Ovary (tissue), 7 donors: ENCODE measurements at regions not wholly inside any gene's neighbourhood (a gene's known extent, or its start where the extent isn't known, plus 50 kb on each side); places are given as distances from the start of the nearest gene placed in this dataset.

Source experiments
- DNase-seq, 5 donors: peaks; one replicate each; pipeline ENCODE4 v3.0.0-alpha.2; 2019 to 2020
- H3K27ac ChIP-seq, 2 donors: fragments of 200-600 bp; one replicate each; pipeline versions ENCODE4 v1.5.1 to v1.8.0; 2019 to 2022
- H3K27me3 ChIP-seq: fragments of 200-600 bp; one replicate; pipeline ENCODE4 v1.8.0; 2022
- H3K36me3 ChIP-seq: fragments of 200-600 bp; sonication (generic); one replicate; pipeline ENCODE4 v1.5.1; 2019
- H3K4me1 ChIP-seq: one replicate; pipeline ENCODE4 v1.8.1; 2013; ENCODE audit warnings: mild to moderate bottlenecking, moderate library complexity; ENCODE audit not compliant: insufficient read depth
- H3K4me3 ChIP-seq: fragments of 200-600 bp; sonication (generic); one replicate; pipeline ENCODE4 v1.5.1; 2017
- H3K9me3 ChIP-seq, 2 donors: fragments of 200-600 bp in 1 of 2; sonication (generic) in 1 of 2; one replicate each; pipeline versions ENCODE4 v1.5.1 to v1.8.1; 2013 to 2019; ENCODE audit warnings: mild to moderate bottlenecking in 1 of 2, moderate library complexity in 1 of 2
- EP300 ChIP-seq: sonication (generic); formaldehyde crosslinking; IDR thresholded peaks from one replicate; pipeline ENCODE4 v1.6.1; 2017; ENCODE audit warnings: antibody characterized with exemption
- POLR2A ChIP-seq: fragments of 450-650 bp; IDR thresholded peaks from one replicate; pipeline ENCODE4 v1.6.1; 2017; ENCODE audit warnings: antibody characterized with exemption, mild to moderate bottlenecking, moderate library complexity
- WGBS, 3 donors: extraction: QIAGEN DNeasy Blood & Tissue Kit in 1 of 3; methylation state at CpG; one replicate each; pipeline versions ENCODE4 v1.1.5 to v1.1.7; 2013 to 2017; 5-methylcytosine and 5-hydroxymethylcytosine counted together
- intact Hi-C, 4 donors: fragments of 100-400 bp; cut with DNase I; formaldehyde crosslinking; loops; one replicate each; pipeline versions ENCODE4 v1.11.0 to v1.15.1; 2022 to 2023
- TF ChIP-seq, protein P1 (sequence below), 3 donors: fragments of 450-650 bp in 2 of 3; fragments of 200-600 bp in 1 of 3; IDR thresholded peaks; one replicate each; pipeline versions ENCODE4 v1.5.1 to v1.8.0; 2016 to 2022; ENCODE audit warnings: antibody characterized with exemption in 3 of 3, mild to moderate bottlenecking in 1 of 3
- donor health status: DM: no; HTN: no; CAD: no; lungs with moderate emphysema.
- donor health status: DM: no; HTN: no; CAD: no.
- donor health status: Bipolar disorder and iron deficiency.
- donor health status: DM: no; HTN: no; CAD: no.
- donor health status: DM: yes; HTN: yes; CAD: no.

DNA sequence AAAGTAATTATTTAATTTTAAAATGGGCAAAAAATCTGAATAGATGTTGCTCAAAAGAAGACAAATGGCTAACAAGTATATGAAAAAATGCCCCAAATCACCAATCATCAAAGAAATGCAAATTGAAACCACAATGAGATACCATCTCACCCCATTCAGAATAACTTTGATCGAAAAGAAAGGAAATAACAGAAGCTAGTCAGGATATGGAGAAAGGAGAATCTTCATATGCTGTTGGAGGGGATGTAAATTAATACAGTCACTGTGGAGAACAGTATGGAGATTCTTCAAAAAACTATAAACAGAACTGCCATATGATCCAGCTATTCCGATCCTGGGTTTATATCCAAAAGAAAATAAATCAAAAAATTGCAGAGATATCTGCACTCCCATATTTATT lies 418.5 kb upstream of the RGMB start:
- no peak overlapping the region for H3K27ac ChIP-seq
- no peak overlapping the region for H3K4me3 ChIP-seq
- TF ChIP-seq, protein P1, sequence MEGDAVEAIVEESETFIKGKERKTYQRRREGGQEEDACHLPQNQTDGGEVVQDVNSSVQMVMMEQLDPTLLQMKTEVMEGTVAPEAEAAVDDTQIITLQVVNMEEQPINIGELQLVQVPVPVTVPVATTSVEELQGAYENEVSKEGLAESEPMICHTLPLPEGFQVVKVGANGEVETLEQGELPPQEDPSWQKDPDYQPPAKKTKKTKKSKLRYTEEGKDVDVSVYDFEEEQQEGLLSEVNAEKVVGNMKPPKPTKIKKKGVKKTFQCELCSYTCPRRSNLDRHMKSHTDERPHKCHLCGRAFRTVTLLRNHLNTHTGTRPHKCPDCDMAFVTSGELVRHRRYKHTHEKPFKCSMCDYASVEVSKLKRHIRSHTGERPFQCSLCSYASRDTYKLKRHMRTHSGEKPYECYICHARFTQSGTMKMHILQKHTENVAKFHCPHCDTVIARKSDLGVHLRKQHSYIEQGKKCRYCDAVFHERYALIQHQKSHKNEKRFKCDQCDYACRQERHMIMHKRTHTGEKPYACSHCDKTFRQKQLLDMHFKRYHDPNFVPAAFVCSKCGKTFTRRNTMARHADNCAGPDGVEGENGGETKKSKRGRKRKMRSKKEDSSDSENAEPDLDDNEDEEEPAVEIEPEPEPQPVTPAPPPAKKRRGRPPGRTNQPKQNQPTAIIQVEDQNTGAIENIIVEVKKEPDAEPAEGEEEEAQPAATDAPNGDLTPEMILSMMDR (IDR thresholded peaks at IDR 0.05), result no peak
- TF ChIP-seq POLR2A (no peak), EP300 (no peak)
- H3K27me3 ChIP-seq, result no peaks in the 10 kb centered on the region
- intact Hi-C loops, result no loop called here
- no peak for DNase-seq
- H3K36me3 ChIP-seq, result no peaks in the 10 kb centered on the region
- WGBS, 3 donors, result 62 to 81% (median 73%) methylated on average over 2 of the region's 2 CpGs
- peaks cover 0 to 3% of the 10 kb centered on the region in 2 donors for H3K9me3 ChIP-seq
- H3K4me1 ChIP-seq, result no peaks in the 10 kb centered on the region

DNA sequence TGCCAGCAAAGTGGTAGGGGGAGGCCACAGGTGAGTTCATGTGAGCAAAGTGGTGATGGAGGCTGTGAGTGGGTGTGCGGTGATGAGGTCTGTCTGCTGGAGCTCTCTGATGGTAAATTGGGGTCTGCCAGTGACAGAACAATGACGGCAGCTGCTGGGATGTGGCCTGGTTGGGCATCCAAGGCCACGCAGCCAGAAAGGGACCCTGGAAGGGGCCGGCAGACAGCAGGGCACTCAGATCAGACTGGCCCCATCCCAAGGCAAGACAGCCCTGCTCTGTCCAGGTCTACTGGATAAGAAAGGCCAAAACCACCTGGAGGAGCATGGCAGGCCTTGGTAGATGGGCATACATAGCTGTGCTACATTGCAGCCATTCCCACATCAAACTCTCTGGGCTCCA lies 412.9 kb upstream of the RGMB start:
- no peak overlapping the region for H3K4me3 ChIP-seq
- H3K9me3 ChIP-seq, result peaks cover 0 to 3% of the 10 kb centered on the region in 2 donors
- no peaks in the 10 kb centered on the region for H3K36me3 ChIP-seq
- TF ChIP-seq, protein P1 (IDR thresholded peaks at IDR 0.05), result no peak
- no peak for TF ChIP-seq POLR2A
- WGBS, 3 donors, result 96 to 98% (median 96%) methylated on average over 4 of the region's 4 CpGs
- no peak for DNase-seq
- H3K27me3 ChIP-seq, result no peaks in the 10 kb centered on the region
- no peaks in the 10 kb centered on the region for H3K4me1 ChIP-seq
- intact Hi-C loops, result no loop called here
- no peak overlapping the region for H3K27ac ChIP-seq

DNA sequence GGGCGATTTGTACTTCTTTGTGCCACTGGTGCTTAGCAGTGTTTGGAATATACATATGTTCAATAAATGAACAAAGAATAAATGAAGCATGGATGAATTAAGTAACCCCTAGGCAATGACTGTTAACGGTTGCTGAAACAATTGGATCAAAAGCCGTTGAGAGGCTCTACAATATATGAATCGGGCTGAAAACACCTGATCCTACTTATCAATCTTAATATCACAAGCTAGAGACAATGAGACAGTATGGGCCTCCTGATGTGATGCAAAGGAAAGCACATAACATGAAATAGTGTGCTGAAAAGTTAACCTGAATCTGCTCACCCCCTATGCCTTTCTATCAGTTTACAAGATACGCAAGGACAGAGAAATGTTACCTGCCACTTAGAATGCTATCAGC lies 410.3 kb upstream of the RGMB start:
- H3K9me3 ChIP-seq, result peaks cover 0 to 3% of the 10 kb centered on the region in 2 donors
- H3K27me3 ChIP-seq, result no peaks in the 10 kb centered on the region
- no peaks in the 10 kb centered on the region for H3K4me1 ChIP-seq
- TF ChIP-seq POLR2A (no peak), EP300 (no peak)
- TF ChIP-seq, protein P1 (IDR thresholded peaks at IDR 0.05), result no peak
- H3K4me3 ChIP-seq, result no peak overlapping the region
- no peaks in the 10 kb centered on the region for H3K36me3 ChIP-seq
- intact Hi-C loops, result no loop called here
- 91 to 95% (median 91%) methylated on average over 5 of the region's 5 CpGs for WGBS, 3 donors
- H3K27ac ChIP-seq, result no peak overlapping the region
- no peak for DNase-seq

DNA sequence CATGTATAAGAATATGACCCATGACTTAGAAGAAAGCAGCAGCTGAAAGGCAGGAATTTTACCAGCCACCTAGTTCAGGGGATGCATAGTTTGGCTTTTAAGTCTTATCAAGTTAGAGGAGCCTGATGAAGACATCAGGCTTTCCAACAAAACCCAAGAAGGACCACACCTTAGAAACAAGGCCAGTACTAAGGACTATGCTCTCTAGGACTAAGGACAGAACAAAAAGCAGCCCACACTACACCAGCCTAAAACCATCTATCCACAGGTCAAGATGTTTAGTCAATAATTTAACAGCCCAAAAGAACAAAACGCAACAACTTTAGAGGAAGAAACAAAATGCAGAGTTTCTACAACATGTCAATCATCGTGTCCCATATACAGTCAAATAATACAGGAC lies 408.9 kb upstream of the RGMB start:
- TF ChIP-seq, protein P1 (IDR thresholded peaks at IDR 0.05), result no peak
- TF ChIP-seq EP300 (no peak), POLR2A (no peak)
- no peaks in the 10 kb centered on the region for H3K27me3 ChIP-seq
- WGBS, 3 donors, result 61 to 79% (median 63%) methylated on average over 2 of the region's 2 CpGs
- intact Hi-C loops, result no loop called here
- H3K4me1 ChIP-seq, result no peaks in the 10 kb centered on the region
- no peaks in the 10 kb centered on the region for H3K9me3 ChIP-seq
- no peak for DNase-seq
- H3K27ac ChIP-seq, result no peak overlapping the region
- H3K36me3 ChIP-seq, result no peaks in the 10 kb centered on the region
- H3K4me3 ChIP-seq, result no peak overlapping the region

DNA sequence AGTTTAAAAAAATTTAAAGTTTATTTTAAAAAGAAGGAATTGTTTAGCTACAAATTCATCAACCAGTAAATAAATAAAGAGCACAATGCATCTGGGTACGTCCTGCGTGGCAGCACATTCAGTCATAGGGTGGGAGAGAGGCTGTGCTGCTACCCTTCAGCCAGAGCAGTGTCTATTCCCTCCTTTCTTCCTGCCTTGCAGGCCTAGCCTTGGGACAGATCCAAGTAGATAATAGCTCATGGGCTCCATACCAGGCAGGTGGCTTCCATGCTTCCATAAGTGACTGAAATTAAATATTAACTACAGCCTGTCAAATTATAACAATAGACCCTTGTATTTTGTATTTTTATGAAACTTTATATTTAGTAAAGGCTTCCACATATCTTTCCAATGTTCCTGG lies 408.3 kb upstream of the RGMB start:
- Histone ChIP-seq H3K27me3 (no peaks in the 10 kb centered on the region), H3K4me1 (no peaks in the 10 kb centered on the region), H3K9me3 (no peaks in the 10 kb centered on the region), H3K36me3 (no peaks in the 10 kb centered on the region), H3K4me3 (no peak overlapping the region), H3K27ac (no peak overlapping the region)
- TF ChIP-seq POLR2A (no peak), EP300 (no peak)
- TF ChIP-seq, protein P1 (IDR thresholded peaks at IDR 0.05), result no peak
- intact Hi-C loops, result no loop called here
- no peak for DNase-seq
- WGBS, 3 donors, result 60 to 82% (median 70%) methylated on average over 2 of the region's 2 CpGs
